Smooth muscle cell (in vitro differentiated cells): ENCODE measurements at regions not wholly inside any gene's neighbourhood (a gene's known extent, or its start where the extent isn't known, plus 50 kb on each side); places are given as distances from the start of the nearest gene placed in this dataset.

ENCODE experiments used
- DNase-seq: peaks from one replicate; lab custom pipeline; 2025; ENCODE audit not compliant: unreplicated experiment; lab: John Stamatoyannopoulos, UW
- H2AFZ ChIP-seq: fragments of 200-600 bp; sonication (generic); 2 replicates; pipeline ENCODE4 v1.6.0; 2016; ENCODE audit warnings: antibody characterized with exemption, low read depth, mild to moderate bottlenecking
- H3F3A ChIP-seq: fragments of 200-600 bp; sonication (generic); 2 replicates; pipeline ENCODE4 v1.6.0; 2017; ENCODE audit warnings: antibody characterized with exemption, low read depth
- H3K27ac ChIP-seq: fragments of 200-600 bp; sonication (generic); 2 replicates; pipeline ENCODE4 v1.5.1; 2016; ENCODE audit warnings: low read depth, mild to moderate bottlenecking
- H3K27me3 ChIP-seq: fragments of 200-600 bp; sonication (generic); 2 replicates; pipeline ENCODE4 v1.6.1; 2016; ENCODE audit warnings: low read depth, mild to moderate bottlenecking
- H3K36me3 ChIP-seq: fragments of 200-600 bp; sonication (generic); 2 replicates; pipeline ENCODE4 v1.5.1; 2016; ENCODE audit warnings: low read depth
- H3K4me1 ChIP-seq: fragments of 200-600 bp; sonication (generic); 2 replicates; pipeline ENCODE4 v1.5.1; 2016; ENCODE audit warnings: low read depth
- H3K4me2 ChIP-seq: fragments of 200-600 bp; sonication (generic); 2 replicates; pipeline ENCODE4 v1.6.0; 2016; ENCODE audit warnings: mild to moderate bottlenecking
- H3K4me3 ChIP-seq: fragments of 200-600 bp; sonication (generic); 2 replicates; pipeline ENCODE4 v1.5.1; 2016; ENCODE audit warnings: mild to moderate bottlenecking
- H3K79me2 ChIP-seq: fragments of 200-600 bp; sonication (generic); 2 replicates; pipeline ENCODE4 v1.6.0; 2016; ENCODE audit warnings: low read depth, mild to moderate bottlenecking
- H3K9ac ChIP-seq: fragments of 200-600 bp; sonication (generic); 2 replicates; pipeline ENCODE4 v1.6.0; 2016; ENCODE audit warnings: low read depth
- H3K9me3 ChIP-seq: fragments of 200-600 bp; sonication (generic); replicated peaks from 2 replicates; pipeline ENCODE4 v1.5.1; 2016; ENCODE audit warnings: low read depth
- H4K20me1 ChIP-seq: fragments of 200-600 bp; sonication (generic); 2 replicates; pipeline ENCODE4 v1.6.0; 2016; ENCODE audit warnings: low read depth
- CTCF ChIP-seq: fragments of 200-600 bp; sonication (generic); IDR thresholded peaks from 2 replicates; pipeline ENCODE4 v1.5.1; 2017; ENCODE audit warnings: borderline replicate concordance, mild to moderate bottlenecking, antibody characterized with exemption; ENCODE audit not compliant: insufficient read depth, poor library complexity, severe bottlenecking
- WGBS: methylation state at CpG from one replicate; pipeline ENCODE4 v1.1.7; 2016; ENCODE audit warnings: low lambda C conversion rate; 5-methylcytosine and 5-hydroxymethylcytosine counted together

GRCh38 chr5:172569861-172570558 is 71.1 kb upstream of the NEURL1B start:
- DNase-seq: no peak
- Histone ChIP-seq H3K4me3 (no peak overlapping the region), H3K9ac (no peak overlapping the region), H3K4me2 (peak overlapping the region; percentile 40), H2AFZ (no peak overlapping the region), H3K79me2 (no peaks in the 10 kb centered on the region), H3K9me3 (no peaks in the 10 kb centered on the region), H3F3A (no peaks in the 10 kb centered on the region), H3K36me3 (no peaks in the 10 kb centered on the region), H3K27me3 (no peaks in the 10 kb centered on the region), H3K4me1 (peaks cover 14% of the 10 kb centered on the region), H4K20me1 (no peaks in the 10 kb centered on the region), H3K27ac (no peak overlapping the region)
- WGBS: 29% methylated on average over 15 of the region's 15 CpGs
- no peak for TF ChIP-seq CTCF

- no peaks in the 10 kb centered on the region for H3F3A ChIP-seq
- no peak for TF ChIP-seq CTCF
- no peaks in the 10 kb centered on the region for H3K9me3 ChIP-seq
- H3K27me3 ChIP-seq: no peaks in the 10 kb centered on the region
- no peak overlapping the region for H3K4me2 ChIP-seq
- no peak overlapping the region for H3K27ac ChIP-seq
- peaks cover 8% of the 10 kb centered on the region for H3K4me1 ChIP-seq
- H4K20me1 ChIP-seq: no peaks in the 10 kb centered on the region
- no peak for DNase-seq
- WGBS: 91% methylated on average over 3 of the region's 3 CpGs
- H2AFZ ChIP-seq: no peak overlapping the region
- H3K4me3 ChIP-seq: no peak overlapping the region
- H3K36me3 ChIP-seq: no peaks in the 10 kb centered on the region
- no peaks in the 10 kb centered on the region for H3K79me2 ChIP-seq
- H3K9ac ChIP-seq: no peak overlapping the region
These were observed 72.7 kb upstream of the NEURL1B start for GRCh38 chr5:172568308-172568910.

GRCh38 chr5:172567843-172568242 is 73.2 kb upstream of the NEURL1B start:
- H3K4me1 ChIP-seq: peaks cover 8% of the 10 kb centered on the region
- no peaks in the 10 kb centered on the region for H4K20me1 ChIP-seq
- no peaks in the 10 kb centered on the region for H3K79me2 ChIP-seq
- no peak overlapping the region for H3K4me2 ChIP-seq
- WGBS: 100% methylated on average over 6 of the region's 6 CpGs
- no peak overlapping the region for H3K27ac ChIP-seq
- no peaks in the 10 kb centered on the region for H3K36me3 ChIP-seq
- H3K4me3 ChIP-seq: no peak overlapping the region
- TF ChIP-seq CTCF: no peak
- no peaks in the 10 kb centered on the region for H3F3A ChIP-seq
- DNase-seq: no peak
- no peak overlapping the region for H2AFZ ChIP-seq
- H3K27me3 ChIP-seq: no peaks in the 10 kb centered on the region
- no peaks in the 10 kb centered on the region for H3K9me3 ChIP-seq
- H3K9ac ChIP-seq: no peak overlapping the region

- Histone ChIP-seq H2AFZ (no peak overlapping the region), H4K20me1 (no peaks in the 10 kb centered on the region), H3K36me3 (no peaks in the 10 kb centered on the region), H3F3A (no peaks in the 10 kb centered on the region), H3K4me3 (no peak overlapping the region), H3K4me2 (no peak overlapping the region), H3K9me3 (no peaks in the 10 kb centered on the region), H3K4me1 (peaks cover 8% of the 10 kb centered on the region), H3K9ac (no peak overlapping the region), H3K79me2 (no peaks in the 10 kb centered on the region), H3K27ac (no peak overlapping the region), H3K27me3 (no peaks in the 10 kb centered on the region)
- 94% methylated on average over 7 of the region's 7 CpGs for WGBS
- no peak for TF ChIP-seq CTCF
- no peak for DNase-seq
These were observed 73.8 kb upstream of the NEURL1B start for GRCh38 chr5:172567294-172567693.
